DMS53 (cell line): ENCODE measurements at regions not wholly inside any gene's neighbourhood (a gene's known extent, or its start where the extent isn't known, plus 50 kb on each side); places are given as distances from the start of the nearest gene placed in this dataset.
A peak's percentile ranks its signal among the peaks of the same experiment; 100 is the strongest.

ENCODE experiments used
- DNase-seq: peaks from one replicate; lab custom pipeline; 2025; lab: John Stamatoyannopoulos, UW

DNA sequence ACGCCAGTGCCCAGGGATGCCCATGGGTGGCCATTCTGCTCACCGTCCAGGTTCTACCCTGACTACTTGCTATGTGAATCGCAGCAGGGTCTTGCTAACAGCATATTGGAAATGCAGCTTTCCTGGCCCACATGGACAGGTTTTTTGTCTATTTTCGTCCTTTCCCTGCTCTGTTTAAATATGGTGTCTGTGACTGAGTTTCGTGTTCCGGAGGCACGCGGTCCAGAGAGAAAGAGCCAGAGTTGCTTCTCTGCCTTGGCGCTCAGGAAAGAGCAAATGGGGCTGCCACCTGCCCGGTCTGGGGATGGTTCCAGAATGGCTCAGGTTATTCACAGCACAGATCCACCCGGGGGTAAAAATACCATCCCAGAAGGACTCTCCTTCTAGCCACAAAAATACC, 456.2 kb downstream of the BCL11A start:
- no peak for DNase-seq

DNA sequence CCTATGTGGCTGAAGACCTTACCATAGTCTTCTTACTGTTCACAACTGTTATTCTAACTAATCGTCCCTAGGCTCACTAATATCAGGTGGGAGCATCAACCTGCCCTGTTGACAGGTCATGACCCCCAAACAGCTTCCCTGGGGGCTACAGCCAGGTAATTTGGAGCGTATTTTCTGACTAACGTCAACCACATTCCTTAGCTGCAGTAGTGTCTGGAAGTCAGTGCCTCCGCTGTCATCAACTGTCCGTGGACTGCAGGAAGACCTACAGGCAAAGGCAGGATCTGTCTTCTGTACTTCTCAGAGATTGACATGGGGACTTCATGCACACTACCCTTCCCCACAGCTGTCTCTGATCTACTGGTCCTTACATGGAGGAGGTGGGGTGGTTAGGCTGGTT, 456.9 kb downstream of the BCL11A start:
- DNase-seq: no peak

DNA sequence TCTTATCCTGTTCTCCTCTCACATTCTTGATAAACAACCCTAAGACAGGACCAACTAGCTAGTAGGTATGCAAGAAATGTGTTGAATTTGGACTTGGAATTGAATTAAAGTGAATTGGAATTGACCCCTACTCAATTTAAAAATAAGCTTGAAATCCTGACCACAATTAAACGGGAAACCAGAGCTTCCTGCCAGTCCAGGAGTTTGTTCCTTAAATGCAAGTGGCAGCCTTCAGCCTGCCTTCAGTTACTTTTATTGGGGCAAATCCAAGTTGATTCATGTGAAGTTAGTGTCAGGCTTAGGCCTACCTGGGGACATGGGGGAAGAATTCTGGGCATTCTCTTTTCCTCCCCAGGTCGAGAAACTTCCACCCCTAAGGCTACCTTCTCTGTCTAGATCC, 457.6 kb downstream of the BCL11A start:
- no peak for DNase-seq

DNA sequence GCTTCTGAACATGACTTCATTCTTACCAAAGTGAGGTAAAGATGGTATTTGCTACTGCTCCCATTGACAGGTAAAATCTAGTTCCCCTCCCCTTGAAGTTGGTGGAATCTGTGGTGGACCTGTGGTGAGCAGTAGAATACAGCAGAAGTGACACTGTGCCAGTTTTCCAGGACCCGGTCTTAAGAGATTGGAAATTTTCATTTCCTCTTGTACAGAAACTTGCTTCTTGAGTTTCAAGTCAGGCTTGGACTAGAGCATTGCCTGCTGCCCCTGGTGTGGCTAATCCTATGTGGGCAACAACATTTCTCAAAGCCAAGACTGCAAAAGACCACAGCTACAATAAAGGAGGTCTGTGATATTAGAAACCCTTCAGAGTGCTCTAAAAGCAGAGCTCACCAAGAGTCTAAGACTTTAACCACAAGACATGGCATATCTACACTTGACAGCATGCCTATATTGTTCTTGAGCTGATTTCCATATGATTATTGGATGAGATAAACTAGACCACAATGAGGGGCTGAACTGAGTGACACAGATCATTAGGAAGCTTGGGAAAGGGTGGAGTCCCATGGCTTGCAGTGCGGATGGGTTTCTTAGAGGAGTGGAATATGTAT, 458.1 kb downstream of the BCL11A start:
- DNase-seq: peak; percentile 57

DNA sequence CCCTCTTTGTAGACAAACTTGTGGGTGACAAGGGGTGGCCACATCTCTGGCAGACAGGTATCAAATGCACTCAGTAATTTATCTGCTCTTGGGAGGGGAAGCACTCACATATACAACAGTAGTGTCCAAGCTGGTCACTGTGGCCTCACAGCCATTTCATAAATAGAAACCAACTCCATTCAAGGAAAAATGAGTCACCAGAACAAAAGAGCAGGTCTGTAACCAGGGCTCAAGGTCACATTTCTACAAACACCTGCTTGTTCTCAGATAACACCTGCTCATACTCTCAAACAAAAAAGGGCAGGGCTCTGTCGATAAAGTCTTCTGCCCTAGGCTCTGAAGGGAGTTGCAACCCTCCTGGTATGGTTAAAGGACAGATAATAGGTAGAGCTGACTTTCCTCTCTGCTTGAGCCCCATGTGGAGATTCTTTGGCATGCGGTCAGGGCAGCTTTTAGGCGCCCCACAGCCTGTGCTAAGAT, 459.0 kb downstream of the BCL11A start:
- peak; percentile 98 for DNase-seq

DNA sequence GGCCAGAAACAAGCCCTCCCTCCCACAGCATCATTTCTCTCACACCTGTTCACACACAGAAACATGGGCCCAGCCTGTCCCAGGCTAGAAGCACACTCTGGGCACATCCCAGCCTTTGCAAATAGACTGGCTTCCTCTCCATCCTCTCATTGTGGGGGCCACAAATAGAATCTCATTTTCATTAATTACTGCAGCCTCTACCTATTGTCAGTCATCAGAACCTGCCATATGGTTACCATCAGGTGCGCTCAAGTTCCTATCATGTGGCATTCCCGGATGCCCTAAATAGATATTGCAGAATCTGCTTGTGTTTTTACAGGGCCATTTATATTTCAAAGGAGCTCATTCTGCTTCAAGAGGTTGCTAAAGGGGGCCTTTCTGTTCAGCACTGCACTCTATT, 460.7 kb downstream of the BCL11A start:
- DNase-seq: no peak

DNA sequence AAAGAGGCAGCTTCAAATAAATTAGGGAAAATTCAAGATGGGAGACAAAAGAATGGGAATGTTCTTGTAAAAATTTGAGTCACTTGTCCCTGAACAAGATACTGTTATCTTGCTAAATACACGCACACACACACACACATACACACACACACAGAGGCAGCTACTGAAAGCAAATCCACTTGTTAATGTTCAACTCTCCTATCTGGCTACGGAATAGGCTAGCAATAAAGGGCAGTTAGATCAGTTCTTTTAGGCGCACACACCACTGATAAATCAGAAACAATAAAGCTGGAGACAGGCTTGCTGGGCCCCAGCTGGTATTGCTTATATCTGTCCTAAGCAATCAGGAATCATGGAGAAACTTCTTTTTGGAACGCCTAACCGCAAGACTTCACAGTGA, 461.6 kb downstream of the BCL11A start:
- peak; percentile 54 for DNase-seq

DNA sequence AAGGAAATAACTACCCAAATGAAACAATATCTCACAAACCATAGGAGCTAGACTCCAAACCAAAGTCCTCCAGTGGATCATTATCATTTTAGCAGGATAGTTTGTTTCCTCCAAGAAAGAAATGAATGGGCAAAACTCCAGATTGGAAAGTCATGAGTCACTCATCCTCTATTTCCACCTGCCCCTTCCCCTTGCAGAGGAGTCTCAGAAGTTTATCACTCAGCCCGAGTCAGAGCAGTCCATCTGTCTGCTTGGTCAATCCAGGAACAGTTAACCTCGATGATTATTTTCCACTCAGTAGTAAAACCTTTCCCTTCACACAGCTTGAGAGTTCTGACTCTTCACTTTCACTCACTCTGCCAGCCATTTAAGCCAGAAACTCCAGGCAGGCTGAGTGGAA, 462.2 kb downstream of the BCL11A start:
- DNase-seq: peak; percentile 26

DNA sequence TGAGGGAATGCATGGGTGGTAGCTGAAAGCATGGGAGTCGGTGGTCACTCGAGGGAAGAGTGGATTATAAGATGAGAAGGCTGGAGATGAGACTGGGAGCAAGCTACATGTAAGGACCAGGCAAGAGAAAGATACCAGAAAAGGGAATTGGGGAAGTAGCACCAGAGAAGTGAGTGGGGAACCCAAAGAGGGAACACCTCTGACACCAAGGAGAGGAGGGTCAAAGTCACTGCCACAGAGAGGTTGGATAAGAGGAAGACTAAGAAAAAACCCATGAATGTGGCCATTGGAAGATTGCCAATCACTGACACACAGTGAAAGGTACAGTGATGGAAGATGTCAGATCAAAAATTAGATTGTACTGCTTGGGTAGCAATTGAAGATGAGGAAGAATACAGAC, 473.9 kb downstream of the BCL11A start:
- no peak for DNase-seq

DNA sequence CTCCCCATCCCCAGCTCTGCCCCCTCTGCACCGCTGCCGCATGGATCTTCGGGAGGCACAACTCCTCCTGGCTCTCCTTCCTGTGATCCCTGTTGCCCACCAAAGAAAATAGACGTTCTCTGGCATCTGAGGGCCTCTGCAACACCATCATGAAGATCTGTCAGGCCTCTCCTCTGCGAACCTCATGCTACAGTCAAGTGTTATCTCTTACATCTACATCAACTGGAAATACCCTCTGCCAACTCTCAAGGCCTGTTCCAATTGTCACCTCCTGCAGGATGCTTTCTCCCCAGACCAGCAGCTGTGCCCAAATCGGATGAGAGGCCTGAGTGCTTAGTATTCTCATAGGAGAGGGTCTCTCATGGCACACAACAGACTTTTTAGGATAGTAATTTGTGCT, 478.4 kb downstream of the BCL11A start:
- DNase-seq: no peak

DNA sequence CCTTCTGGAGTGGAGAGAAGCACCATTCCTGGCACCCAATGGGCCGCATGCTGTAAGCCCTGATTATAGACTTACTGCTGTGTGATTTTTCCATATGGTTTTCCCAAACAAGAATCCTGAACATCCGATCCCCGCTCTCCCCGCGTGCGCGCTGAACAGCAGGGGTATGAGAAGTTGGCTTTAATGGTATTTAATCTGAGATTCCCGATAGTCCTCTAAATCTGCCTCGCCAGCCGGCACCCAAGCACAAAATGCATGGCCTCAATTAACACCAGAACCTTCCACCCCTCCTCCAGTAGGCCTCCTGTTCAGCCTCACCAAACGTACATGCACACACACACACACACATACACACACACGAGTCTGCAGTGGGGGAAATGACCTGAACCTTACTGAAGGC, 480.3 kb downstream of the BCL11A start:
- no peak for DNase-seq

DNA sequence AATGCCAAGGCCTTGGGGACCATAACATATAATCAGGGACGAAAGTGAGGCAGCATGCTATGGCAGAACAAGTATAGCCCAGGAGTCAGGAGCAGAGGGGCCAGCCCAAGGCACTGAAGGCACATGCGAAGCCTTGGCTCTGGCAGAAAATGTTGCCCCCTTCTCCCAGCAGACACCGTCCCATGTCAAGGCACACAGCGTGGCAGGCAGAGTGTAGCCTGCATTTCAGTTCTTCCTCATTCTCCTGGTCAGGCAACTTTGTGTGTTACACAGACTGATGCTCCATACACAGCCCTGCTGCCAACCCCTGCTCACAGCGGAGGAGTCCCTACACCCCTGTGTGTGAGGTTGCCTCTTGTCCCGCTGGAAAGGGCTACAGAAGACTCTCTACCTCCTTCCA, 480.8 kb downstream of the BCL11A start:
- no peak for DNase-seq

DNA sequence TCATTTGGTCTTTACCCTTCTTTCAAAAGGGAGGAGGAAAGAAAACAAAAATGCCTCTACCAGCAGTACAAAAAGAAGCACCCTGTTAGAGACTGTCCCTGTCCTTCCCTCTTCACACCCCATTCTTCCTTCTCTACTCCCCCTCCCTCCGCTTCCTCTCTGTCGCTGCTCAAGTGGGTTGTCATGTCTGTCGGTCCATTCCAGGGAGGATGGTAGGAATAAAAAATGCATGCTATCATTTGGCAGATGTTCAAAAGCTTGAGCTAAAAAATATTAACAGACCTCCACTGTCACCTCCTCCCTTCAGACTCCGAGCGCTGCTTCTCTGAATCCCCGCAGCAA, 482.0 kb downstream of the BCL11A start:
- no peak for DNase-seq

DNA sequence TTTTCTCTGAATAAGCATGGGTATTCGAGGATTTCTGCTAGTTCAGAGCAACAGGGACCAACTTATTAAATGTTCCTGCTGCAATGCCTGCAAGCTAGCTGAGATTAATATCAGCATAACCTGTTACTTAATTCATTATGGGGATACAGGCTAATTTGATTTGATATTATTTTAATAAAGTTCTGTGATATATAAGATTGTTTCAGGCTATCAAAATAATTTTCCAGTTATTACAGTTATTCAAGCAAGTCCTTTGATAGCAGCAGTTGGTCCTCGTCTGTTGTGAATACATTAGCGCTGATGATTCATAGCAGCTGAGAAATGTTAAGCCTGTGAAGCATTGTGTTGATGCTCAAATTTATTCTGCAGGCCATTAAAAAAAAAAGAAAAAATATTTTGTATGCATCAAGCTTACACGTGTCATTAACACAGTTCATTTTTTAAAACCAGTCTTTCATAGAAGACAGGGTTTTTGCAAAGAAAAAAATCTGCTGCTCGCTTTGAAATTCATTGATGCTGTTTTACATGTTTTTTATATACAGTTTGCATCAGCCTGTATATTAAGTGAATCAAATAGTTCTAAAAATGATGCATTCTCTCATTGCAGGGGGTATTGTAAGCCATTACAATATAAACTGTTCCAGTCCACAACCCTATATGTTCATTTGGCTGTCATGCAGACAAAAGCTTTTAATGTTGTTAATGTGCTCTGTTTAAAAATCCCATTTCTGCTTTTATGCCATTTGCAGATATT, 482.5 kb downstream of the BCL11A start:
- DNase-seq: no peak

DNA sequence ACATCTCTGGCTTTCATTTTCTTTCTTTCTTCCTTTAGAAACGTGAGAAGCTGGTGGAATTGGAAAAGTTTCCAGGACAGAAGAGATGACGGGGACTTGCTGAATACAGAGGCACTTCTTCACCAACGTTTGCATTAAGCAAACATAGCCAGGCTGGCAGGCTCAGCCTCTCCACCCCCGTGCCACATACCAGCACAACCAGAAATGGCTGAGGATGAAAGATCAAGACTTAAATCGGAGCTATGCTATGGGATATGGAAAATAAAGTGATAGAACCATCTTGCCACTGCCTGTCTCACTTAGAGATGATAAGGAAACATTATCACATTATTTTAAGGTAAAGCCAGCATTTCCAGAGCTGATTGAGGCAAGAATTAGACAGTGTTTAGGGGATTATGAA, 483.3 kb downstream of the BCL11A start:
- DNase-seq: peak; percentile 20

DNA sequence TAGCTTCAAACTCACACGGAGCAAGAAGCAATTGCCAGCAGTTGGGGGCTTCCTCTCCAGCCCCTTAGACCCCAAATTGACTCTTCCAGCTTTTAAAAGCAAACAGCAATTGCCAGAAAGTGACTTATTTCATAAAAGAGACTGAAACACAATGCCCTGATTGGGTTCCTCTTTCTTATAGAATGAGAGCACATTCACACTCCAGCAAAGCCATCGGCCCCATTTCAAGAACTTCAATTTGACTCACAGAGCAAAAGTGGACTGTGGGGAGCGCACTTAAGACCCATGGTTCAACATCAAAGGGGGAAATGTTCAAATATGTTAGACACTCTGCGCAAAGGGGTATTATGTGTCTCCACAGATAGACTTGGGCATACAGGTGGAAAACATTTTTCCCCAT, 484.7 kb downstream of the BCL11A start:
- no peak for DNase-seq

DNA sequence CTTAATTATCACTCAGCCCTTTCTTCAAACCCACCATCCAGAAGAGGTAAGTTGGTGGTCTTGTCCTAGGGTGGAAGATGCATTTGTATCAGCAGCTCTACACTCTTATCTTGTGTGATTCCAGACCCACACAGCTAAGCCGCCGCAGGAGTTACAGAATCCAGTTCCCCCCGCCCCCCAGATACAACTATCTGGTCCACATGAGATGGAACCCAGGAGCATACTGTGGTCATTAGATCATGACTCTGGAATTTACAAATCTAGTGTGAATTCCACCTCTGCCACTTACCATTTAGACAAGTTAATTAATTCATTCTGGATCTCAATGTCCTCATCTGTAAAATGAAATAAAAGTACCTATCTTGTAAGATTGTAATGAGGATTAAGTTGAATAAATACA, 486.4 kb downstream of the BCL11A start:
- no peak for DNase-seq

DNA sequence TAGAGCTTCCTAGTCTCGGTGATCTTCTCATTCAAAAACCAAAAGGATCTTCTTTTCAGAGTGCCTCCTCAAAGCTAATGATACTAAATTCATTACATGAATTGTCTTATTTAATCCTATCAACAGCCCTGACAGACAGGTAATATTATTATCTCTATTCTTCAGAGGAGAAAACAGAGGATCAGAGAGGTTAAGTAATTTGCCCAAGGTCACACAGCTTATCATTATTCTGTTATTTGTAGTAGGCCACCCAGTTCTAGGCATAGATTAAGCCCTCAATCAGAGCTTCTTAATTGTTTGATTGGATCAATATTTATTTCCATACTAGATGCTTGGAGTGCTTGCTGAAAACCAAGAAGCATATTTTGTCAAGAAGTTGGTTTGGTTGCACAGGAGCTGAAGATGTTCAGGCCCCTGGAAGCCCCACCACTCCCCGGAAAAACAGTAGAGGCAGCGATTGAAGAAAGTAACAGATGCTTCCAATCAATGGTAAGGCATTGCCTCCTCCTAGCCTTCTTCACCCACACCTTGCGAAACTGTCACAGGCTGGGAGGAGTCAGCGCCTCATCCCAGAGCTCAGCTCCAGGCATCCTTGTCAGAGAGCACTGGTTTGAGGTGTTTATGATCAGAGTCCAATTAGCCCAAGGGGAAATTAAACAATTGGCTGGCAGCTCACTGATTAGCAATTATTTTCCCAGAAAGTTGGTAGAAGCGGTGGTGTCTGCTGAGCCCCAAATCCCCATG, 487.2 kb downstream of the BCL11A start:
- no peak for DNase-seq

DNA sequence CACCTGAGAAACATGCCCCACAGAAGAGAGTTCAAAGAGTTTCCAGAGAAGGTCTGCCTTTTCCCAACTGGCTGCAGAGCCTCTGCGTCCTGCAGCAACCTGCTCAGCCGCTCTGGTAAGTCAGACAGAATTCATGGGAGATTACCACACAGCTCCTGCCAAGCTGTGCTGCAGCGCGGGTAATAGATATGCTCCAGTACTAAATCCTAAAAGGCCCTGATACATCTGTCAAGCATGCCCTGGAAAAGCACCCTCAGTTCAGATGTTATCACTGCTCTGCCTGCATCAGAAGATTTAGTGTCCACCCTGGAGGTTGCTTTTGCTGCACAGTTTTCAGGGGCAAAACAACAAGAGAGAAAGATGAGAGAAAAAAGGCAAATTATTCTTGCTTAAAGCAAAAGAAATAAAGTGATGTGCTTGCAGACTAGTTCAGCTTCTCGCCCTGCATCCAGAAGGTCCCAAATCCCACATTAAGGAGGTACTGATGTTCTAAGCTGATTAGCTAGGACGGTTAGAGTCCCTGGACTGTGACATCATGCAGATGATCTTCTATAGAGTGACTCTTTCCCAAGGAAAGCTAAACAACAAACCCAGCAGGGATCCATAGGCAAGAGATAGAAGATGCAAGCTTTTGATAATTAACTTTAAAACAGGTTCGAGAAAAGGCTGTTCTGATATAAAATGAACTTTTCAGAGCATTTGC, 488.6 kb downstream of the BCL11A start:
- no peak for DNase-seq

DNA sequence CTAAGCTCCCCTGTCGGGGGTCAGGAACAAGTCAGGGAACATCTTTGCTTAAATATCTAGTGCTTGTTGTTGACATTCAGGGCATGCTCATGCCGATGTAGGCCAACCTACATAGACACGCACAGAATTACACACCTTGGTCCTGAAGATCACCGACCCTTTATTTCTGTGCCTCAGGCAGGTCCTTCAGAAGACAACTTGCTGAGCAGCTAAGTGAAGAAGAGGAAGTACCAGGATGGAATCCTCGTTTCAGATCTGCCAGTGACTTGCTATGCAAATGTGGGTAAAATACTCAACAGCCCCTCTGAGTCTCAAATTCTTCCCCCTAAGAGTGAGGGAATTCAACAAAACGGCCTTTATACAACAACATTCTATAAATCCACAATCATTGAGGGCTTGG, 494.7 kb downstream of the BCL11A start:
- DNase-seq: no peak

DNA sequence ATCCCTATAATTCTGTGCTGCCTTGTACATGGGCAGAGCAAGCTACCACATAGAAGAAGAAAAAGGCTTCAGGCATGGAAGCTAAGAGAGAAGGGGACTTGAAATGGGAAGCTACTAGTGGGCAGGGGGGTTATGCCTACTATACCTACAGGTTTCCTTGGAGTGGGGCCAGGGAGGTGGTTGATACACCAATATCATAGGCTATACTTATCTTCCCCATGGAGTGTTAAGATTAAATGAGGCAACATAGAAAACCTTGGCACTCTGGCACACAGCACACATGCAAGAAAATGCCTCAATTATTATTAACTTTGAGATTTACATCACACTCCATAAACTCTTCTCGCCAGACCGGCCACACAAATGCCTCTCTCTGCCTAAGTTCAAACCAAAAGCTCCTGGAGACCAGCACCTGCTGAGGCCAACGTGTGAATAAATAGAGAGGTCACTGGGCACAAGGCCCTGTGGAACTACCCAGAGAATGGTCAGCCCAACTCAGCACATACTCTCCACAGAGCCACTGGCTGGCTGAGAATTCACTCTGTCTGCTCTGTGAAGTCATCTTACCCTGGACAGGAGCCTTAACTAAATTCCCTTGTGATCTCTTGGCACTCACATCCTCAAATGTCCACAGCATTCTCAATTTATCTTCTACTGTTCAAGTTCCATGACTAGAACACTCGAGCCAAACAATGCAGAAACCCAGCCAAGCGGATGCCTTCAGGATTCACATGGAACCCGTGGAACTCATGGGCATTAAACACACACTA, 498.7 kb downstream of the BCL11A start:
- no peak for DNase-seq

DNA sequence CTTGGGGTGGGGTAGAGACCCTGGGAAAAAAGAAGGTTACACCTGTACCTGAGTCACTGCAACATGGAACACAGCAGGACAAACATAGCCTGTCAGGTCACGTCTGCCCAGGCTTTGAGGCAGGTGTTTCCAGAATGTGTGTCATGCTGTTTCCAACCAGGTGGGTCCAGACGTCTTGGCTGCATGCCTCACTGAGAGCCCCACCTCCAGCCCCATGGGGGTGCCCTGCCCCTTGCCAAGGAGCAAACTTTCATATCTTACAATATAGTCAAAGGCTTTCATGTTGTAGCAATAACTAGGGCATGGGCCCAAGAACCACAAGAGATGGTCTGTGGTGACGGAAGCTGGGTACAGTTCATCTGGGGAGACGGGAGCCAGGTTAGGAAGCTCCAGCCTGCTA, 499.7 kb downstream of the BCL11A start:
- no peak for DNase-seq
